ENCODE measurements at regions not wholly inside any gene's neighbourhood (a gene's known extent, or its start where the extent isn't known, plus 50 kb on each side); places are given as distances from the start of the nearest gene placed in this dataset.

GRCh38 chr3:84904816-84905555 lies 53.8 kb upstream of the CADM2 start:
- H3K4me3 Mint-ChIP-seq (ENCODE audit: unreplicated experiment) = no peak overlapping the region
- BruUV-seq (replicated peaks) = no TSS peak
- H3K27ac Mint-ChIP-seq (ENCODE audit: low read depth, unreplicated experiment) = no peak overlapping the region
- H3K4me1 Mint-ChIP-seq (ENCODE audit: insufficient read depth, unreplicated experiment) = no peaks in the 10 kb centered on the region
- no peak for DNase-seq (ENCODE audit: unreplicated experiment)
- no peak for TF ChIP-seq CTCF (IDR thresholded peaks at IDR 0.05; ENCODE audit: unreplicated experiment)
- intact Hi-C loops (cut with micrococcal nuclease) = no loop called here
- no peaks in the 10 kb centered on the region for H3K9me3 Mint-ChIP-seq (ENCODE audit: unreplicated experiment)
- ChIA-PET CTCF (interaction anchor here (0.9 kb wide), 1 partner anchor 29 kb away, joined by 4 read pairs; no protein-coding TSS in a partner anchor), POLR2A (interaction anchor here (0.7 kb wide), 1 partner anchor 1882 kb away, joined by 3 read pairs; no protein-coding TSS in a partner anchor)
- H3K36me3 Mint-ChIP-seq (ENCODE audit: insufficient read depth, unreplicated experiment) = no peaks in the 10 kb centered on the region
- no peaks in the 10 kb centered on the region for H3K27me3 Mint-ChIP-seq (ENCODE audit: insufficient read depth, unreplicated experiment)

- no peak for TF ChIP-seq CTCF (IDR thresholded peaks at IDR 0.05; ENCODE audit: unreplicated experiment)
- H3K9me3 Mint-ChIP-seq (ENCODE audit: unreplicated experiment) = no peaks in the 10 kb centered on the region
- H3K4me3 Mint-ChIP-seq (ENCODE audit: unreplicated experiment) = no peak overlapping the region
- no peaks in the 10 kb centered on the region for H3K36me3 Mint-ChIP-seq (ENCODE audit: insufficient read depth, unreplicated experiment)
- no peak overlapping the region for H3K27ac Mint-ChIP-seq (ENCODE audit: low read depth, unreplicated experiment)
- ChIA-PET CTCF (no interaction called here), POLR2A (no interaction called here)
- no peaks in the 10 kb centered on the region for H3K4me1 Mint-ChIP-seq (ENCODE audit: insufficient read depth, unreplicated experiment)
- intact Hi-C loops (cut with micrococcal nuclease) = no loop called here
- BruUV-seq (replicated peaks) = no TSS peak
- no peaks in the 10 kb centered on the region for H3K27me3 Mint-ChIP-seq (ENCODE audit: insufficient read depth, unreplicated experiment)
- DNase-seq (ENCODE audit: unreplicated experiment) = no peak
Observed at GRCh38 chr3:84905556-84905920, 53.3 kb upstream of the CADM2 start.

DNA sequence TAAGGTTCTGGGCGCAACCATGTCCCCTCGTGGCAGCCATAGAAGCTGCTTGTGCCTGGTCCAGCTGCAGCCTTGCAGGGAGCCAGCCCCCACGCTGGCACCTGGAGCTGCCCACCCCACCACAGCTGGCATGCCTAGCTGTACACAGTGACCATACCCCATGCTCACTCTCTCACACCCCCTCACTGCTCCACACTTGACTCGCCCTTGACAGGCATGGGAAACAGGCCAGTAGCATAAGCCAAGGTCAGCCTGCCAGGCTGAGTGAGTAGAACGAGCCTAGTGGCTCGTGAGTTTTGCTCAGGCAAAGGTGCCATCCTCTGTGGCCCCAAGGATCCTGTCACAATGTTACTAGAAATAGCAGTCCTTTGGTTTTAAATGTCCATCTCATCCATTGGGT lies 52.7 kb upstream of the CADM2 start:
- no peaks in the 10 kb centered on the region for H3K4me1 Mint-ChIP-seq (ENCODE audit: insufficient read depth, unreplicated experiment)
- H3K9me3 Mint-ChIP-seq (ENCODE audit: unreplicated experiment) = no peaks in the 10 kb centered on the region
- H3K4me3 Mint-ChIP-seq (ENCODE audit: unreplicated experiment) = no peak overlapping the region
- BruUV-seq (replicated peaks) = no TSS peak
- DNase-seq (ENCODE audit: unreplicated experiment) = no peak
- CTCF ChIA-PET = no interaction called here
- no peak overlapping the region for H3K27ac Mint-ChIP-seq (ENCODE audit: low read depth, unreplicated experiment)
- no peak for TF ChIP-seq CTCF (IDR thresholded peaks at IDR 0.05; ENCODE audit: unreplicated experiment)
- H3K27me3 Mint-ChIP-seq (ENCODE audit: insufficient read depth, unreplicated experiment) = no peaks in the 10 kb centered on the region
- POLR2A ChIA-PET = no interaction called here
- no peaks in the 10 kb centered on the region for H3K36me3 Mint-ChIP-seq (ENCODE audit: insufficient read depth, unreplicated experiment)
- intact Hi-C loops (cut with micrococcal nuclease) = no loop called here

Measured in MCF 10A (cell line).